HG02840 (cell line): ENCODE measurements at regions not wholly inside any gene's neighbourhood (a gene's known extent, or its start where the extent isn't known, plus 50 kb on each side); places are given as distances from the start of the nearest gene placed in this dataset.

Source experiments
- ATAC-seq: cut with Tn5 transposase; IDR thresholded peaks from one replicate; pipeline ENCODE4 v1.9.1; 2021; ENCODE audit warnings: mild to moderate bottlenecking, moderate library complexity, moderate number of reproducible peaks; ENCODE audit not compliant: unreplicated experiment, low FRiP score

GRCh38 chr22:49048591-49048990, 779.1 kb downstream of the BRD1 start:
- no peak for ATAC-seq

GRCh38 chr22:49047447-49047846, 780.2 kb downstream of the BRD1 start:
- no peak for ATAC-seq

GRCh38 chr22:49046546-49047361, 780.9 kb downstream of the BRD1 start:
- no peak for ATAC-seq

DNA sequence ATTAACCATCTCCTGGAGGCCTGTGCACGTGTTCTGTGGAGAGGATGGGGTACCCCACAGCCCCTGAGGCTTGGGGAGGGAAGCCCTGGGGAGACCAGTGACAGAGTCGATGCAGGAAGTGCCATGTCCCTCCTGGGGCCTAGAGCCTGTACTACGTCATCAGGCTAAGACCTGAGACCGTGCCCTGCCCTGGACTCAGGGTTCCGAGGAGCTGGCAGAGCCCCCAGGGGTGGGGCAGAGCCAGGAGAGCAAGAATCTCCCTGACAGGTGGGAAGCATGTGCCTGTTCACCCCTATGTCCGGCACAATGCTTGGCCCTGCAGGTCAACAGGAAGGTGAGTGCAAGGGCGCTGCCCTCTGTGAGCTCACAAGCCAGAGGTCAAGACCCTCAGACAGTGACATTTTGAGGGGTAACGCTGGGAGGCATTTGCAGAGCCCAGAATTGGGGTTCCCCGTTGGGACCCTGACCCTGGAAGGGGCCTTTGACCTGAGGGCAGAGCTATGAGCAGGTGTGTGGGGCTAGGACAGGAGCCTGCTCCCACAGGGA, 781.6 kb downstream of the BRD1 start:
- no peak for ATAC-seq

DNA sequence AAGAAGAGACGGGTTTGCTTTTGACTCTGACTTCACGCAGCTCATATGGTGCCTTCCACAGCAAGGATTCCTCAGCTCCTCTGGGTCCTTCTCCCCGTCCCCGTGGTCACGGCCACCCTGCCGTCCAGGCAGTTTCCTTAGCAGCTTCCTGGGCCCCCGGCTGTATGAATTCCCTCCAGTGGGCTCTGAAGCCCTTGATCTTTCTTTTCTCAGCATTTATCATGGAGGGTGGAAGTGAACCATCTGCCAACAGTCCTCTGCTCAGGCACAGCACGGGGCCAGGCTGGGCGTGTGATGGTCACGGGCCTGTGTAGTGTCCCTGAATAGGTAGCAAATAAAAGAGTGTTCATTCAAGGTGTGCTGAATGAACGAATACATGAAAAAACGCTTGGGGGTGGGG, 782.4 kb downstream of the BRD1 start:
- no peak for ATAC-seq

DNA sequence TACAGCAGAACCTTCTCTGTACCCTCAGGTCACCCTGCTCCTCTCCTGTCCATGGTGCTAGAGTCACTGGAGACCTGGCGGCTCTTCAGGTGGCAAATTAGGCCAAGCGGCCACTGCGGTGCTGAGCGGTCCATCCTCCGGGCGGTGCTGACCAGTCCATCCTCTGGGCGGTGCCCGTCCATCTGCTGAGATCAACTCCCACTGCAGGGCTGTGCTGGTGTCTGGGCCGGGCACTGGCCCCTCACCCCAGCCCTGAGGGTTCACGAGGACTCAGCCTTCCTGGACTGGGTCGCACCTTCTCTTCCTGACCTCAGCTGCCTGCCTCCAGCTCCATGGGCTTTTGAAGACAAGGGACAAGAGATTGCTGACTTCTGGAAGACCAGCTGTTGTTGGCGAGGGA, 782.9 kb downstream of the BRD1 start:
- no peak for ATAC-seq

DNA sequence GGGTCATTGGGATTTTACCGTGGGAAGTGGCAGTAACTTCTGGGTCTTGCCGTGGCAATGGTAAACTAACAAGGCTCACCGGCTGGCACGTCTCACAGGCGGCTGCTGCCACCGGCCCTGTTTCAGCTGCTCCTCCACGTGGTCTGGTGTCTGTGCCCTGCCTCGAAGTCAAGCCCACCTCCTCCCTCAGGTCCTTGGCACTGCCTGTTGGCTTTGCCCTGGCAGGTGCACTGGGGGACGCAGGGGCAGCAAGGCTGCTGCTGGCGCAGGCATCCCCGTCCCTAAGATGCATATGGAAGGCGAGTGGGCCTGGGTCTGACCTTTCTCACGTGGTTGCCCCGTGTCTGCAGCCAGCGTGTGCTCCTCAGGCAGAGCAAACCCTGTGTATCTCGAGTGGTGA, 783.6 kb downstream of the BRD1 start:
- ATAC-seq = no peak

GRCh38 chr22:49042877-49043859, 784.5 kb downstream of the BRD1 start:
- ATAC-seq = no peak

DNA sequence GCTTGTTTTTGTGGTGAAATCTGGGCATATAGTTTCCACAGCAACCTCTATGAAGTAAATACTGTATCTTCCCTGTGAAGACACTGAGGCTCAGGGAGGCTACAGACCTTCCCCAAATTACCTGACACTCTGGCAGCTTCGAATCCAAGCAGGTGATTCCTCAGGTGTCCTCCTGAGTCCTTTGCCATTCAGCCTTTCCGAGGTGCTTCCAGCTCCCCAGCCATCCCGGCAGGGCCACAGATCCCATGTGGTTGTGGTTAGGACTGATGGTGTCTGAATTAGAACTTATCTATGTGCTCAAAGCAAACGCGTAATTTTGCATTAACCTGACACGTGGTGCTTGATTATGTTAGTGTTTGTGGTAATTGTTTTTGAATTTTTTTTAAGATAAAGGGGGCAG, 785.6 kb downstream of the BRD1 start:
- no peak for ATAC-seq

GRCh38 chr22:49040754-49041467, 786.8 kb downstream of the BRD1 start:
- ATAC-seq = no peak

DNA sequence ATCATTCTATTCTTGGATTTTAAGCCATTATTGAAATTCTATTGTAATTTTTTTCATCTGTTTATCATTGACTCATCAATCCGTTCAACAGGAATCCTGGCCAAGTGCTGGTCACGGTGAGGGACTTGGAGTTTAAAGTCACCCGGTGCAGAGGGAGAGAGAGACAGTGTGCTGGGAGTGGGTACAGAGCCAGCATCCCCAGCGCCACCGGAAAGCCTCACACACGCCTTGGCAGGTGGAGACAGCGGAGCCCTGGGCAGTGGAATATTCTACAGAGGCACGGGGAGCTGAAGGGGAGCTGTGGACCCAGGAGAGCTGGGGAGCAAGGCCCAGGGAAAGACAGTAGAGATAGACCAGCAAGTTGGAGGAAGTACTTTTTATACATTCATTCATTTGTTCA, 787.6 kb downstream of the BRD1 start:
- ATAC-seq = no peak

DNA sequence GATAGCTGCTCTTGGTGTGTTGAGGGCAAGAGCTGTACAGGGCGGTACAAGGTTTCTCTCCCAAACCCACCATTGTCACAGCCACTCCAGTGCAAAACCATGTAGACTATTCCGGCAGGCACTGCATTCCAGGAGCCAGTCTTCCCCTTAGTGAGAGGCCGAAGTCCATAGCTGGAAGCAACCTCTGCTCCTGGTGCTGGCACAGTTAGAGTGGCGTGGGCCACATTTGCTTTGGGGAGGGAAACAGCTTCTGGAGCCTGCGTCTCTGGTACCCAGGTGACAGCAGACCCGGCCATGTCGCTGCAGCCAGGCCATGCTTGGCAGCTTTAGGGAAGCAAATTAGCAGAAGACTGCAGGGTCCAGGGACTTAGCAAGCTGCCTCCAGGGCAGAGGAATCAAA, 788.0 kb downstream of the BRD1 start:
- ATAC-seq = no peak

DNA sequence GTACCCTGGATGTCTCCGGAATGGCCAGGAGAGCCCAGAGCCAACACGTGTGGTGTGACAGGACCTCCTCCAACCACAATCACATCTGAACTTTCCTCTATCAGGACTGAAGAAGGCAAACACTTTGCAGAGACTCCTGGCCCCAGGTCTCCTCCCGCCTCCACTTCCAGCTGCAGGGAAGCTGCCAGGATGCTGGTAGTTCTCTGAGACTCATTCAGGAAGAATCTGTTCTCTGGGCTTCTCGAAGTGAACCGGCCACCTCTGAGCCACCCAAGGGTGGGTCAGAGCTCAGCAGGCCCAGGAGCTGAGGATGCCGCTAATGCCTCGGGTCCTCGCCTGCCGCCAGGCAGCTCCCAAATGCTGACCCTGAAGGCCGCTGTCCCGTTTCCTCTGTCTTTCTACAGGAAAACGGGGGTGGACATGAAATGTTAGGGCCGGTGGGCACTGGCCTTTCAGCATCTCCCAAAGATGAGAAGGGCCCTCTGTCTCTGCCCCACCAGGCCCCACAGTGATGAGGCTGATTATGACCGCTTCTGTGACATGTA, 789.9 kb downstream of the BRD1 start:
- ATAC-seq = no peak

DNA sequence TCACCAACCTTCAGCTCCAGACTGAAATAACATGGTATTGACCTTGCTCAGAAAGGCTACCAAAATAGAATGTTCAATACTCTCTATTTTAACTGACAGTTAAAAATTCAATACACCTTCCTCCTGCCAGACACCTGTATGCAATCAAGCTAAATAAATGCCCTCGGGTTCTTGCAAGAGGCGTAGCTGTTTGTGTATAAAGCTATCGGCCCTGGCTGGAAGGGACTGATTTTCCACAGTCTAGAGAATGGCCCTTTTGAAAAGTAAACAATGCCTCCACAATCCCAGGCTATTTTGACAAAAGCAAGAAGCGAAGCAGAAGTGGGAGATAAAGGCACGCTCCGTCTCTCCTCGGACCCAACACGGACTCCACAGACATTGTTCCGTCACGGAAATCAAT, 791.2 kb downstream of the BRD1 start:
- no peak for ATAC-seq

GRCh38 chr22:49035818-49036457, 791.7 kb downstream of the BRD1 start:
- ATAC-seq = no peak

- ATAC-seq = no peak
These were observed 792.5 kb downstream of the BRD1 start for GRCh38 chr22:49034836-49035817.

GRCh38 chr22:49033616-49034015, 794.1 kb downstream of the BRD1 start:
- ATAC-seq = no peak

DNA sequence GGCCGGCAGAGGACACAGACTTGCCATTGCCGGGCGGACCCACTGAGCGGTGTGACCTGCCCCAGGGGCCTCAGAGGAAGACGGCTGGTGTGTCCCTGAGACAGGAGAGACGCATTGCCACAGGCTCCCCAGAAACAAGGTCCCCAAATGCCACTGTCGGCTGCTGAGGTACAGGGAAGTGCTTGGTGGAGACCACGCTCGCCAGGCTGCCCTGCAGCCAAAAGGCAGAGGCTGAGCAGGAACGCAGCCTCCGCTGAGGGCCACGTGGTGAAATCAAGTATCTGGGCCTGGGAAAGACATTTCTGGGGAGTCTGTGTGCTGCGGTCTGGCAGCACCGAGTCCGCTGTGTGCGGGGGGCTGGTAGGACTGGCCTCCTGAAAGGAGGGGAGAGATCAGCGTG, 794.9 kb downstream of the BRD1 start:
- ATAC-seq = no peak
